ENCODE measurements at regions not wholly inside any gene's neighbourhood (a gene's known extent, or its start where the extent isn't known, plus 50 kb on each side); places are given as distances from the start of the nearest gene placed in this dataset.
A peak's percentile ranks its signal among the peaks of the same experiment; 100 is the strongest.

GRCh38 chr6:153489479-153489878 is 358.4 kb upstream of the RGS17 start:
- no peak overlapping the region for H3K18ac ChIP-seq (ENCODE audit: low read length)
- H3K4me3 ChIP-seq (ENCODE audit: low read length), result no peak overlapping the region
- whole genome bisulfite sequencing (ENCODE audit: extremely low coverage, insufficient coverage, low lambda C conversion rate), result no CpG with 5 or more reads among the region's 4 CpGs
- DNase-seq, result peak; percentile 11
- no peak overlapping the region for H3K23ac ChIP-seq (ENCODE audit: low read length)
- H3K79me1 ChIP-seq (ENCODE audit: low read length), result no peaks in the 10 kb centered on the region
- H2AK5ac ChIP-seq (ENCODE audit: low read length), result no peak overlapping the region
- no peak overlapping the region for H2BK5ac ChIP-seq (ENCODE audit: low read length)
- H3K27ac ChIP-seq (ENCODE audit: low read depth, low read length), result no peak overlapping the region
- no peaks in the 10 kb centered on the region for H3K27me3 ChIP-seq (ENCODE audit: insufficient read depth, low read length, poor library complexity)
- H3K4ac ChIP-seq (ENCODE audit: low read depth, low read length), result no peak overlapping the region
- no peak overlapping the region for H3K9ac ChIP-seq (ENCODE audit: low read length)
- H3K36me3 ChIP-seq (ENCODE audit: control insufficient read depth, insufficient read depth, low read length), result no peaks in the 10 kb centered on the region
- no peaks in the 10 kb centered on the region for H3K79me2 ChIP-seq (ENCODE audit: control insufficient read depth, insufficient read depth, low read length)
- H2BK120ac ChIP-seq (ENCODE audit: low read depth, low read length), result no peak overlapping the region
- no peak overlapping the region for H4K5ac ChIP-seq (ENCODE audit: low read length)
- H3K4me1 ChIP-seq (ENCODE audit: control insufficient read depth, low read depth, low read length), result no peaks in the 10 kb centered on the region
- H3K56ac ChIP-seq (ENCODE audit: low read length), result no peak overlapping the region
- no peak overlapping the region for H2BK15ac ChIP-seq (replicated peaks; ENCODE audit: low read depth)
- H4K8ac ChIP-seq (ENCODE audit: low read depth, low read length), result no peak overlapping the region
- H3K4me2 ChIP-seq (ENCODE audit: low read length), result no peak overlapping the region

GRCh38 chr6:153488267-153488666 is 357.2 kb upstream of the RGS17 start:
- H3K79me1 ChIP-seq (ENCODE audit: low read length), result no peaks in the 10 kb centered on the region
- no peak for DNase-seq

DNA sequence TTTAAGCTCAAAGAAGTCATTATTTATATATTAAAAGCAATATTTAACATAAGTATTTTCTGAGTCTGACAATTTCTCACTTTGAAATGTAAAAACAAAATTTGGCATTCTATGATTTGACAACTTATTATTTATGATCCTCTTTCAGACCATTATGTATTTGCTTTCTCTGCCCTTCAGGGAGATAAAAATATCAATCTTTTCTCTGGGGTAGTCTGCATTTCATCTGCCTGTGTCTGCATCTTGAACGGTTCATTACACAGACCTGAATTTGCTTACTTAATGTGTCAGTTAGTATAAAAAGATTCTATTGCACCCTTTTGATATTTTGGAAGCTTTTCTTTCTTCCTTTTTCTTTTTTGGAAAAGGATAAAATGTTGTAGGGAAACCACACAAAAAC is 354.0 kb upstream of the RGS17 start:
- Histone ChIP-seq H3K56ac (ENCODE audit: low read length) (no peak overlapping the region), H3K4me1 (ENCODE audit: control insufficient read depth, low read depth, low read length) (no peaks in the 10 kb centered on the region), H4K5ac (ENCODE audit: low read length) (no peak overlapping the region), H3K27me3 (ENCODE audit: insufficient read depth, low read length, poor library complexity) (peaks cover 2% of the 10 kb centered on the region), H3K27ac (ENCODE audit: low read depth, low read length) (no peak overlapping the region), H3K4me3 (ENCODE audit: low read length) (no peak overlapping the region), H2BK5ac (ENCODE audit: low read length) (no peak overlapping the region), H3K79me1 (ENCODE audit: low read length) (no peaks in the 10 kb centered on the region), H4K8ac (ENCODE audit: low read depth, low read length) (no peak overlapping the region), H2BK15ac (replicated peaks; ENCODE audit: low read depth) (no peak overlapping the region), H3K18ac (ENCODE audit: low read length) (no peak overlapping the region), H3K4ac (ENCODE audit: low read depth, low read length) (no peak overlapping the region), H3K36me3 (ENCODE audit: control insufficient read depth, insufficient read depth, low read length) (no peaks in the 10 kb centered on the region), H3K9ac (ENCODE audit: low read length) (no peak overlapping the region), H3K79me2 (ENCODE audit: control insufficient read depth, insufficient read depth, low read length) (no peaks in the 10 kb centered on the region), H2BK120ac (ENCODE audit: low read depth, low read length) (no peak overlapping the region), H2AK5ac (ENCODE audit: low read length) (no peak overlapping the region), H3K4me2 (ENCODE audit: low read length) (no peak overlapping the region), H3K23ac (ENCODE audit: low read length) (no peak overlapping the region)
- no peak for DNase-seq
- no CpG with 5 or more reads among the region's 1 CpG for WGBS (ENCODE audit: extremely low coverage, insufficient coverage, low lambda C conversion rate)

More at GRCh38 chr6:153488267-153488666, 357.2 kb upstream of the RGS17 start:
- Histone ChIP-seq H2BK120ac (ENCODE audit: low read depth, low read length) (no peak overlapping the region), H3K4me1 (ENCODE audit: control insufficient read depth, low read depth, low read length) (no peaks in the 10 kb centered on the region), H3K27me3 (ENCODE audit: insufficient read depth, low read length, poor library complexity) (no peaks in the 10 kb centered on the region), H3K27ac (ENCODE audit: low read depth, low read length) (no peak overlapping the region), H3K4me3 (ENCODE audit: low read length) (no peak overlapping the region), H3K9ac (ENCODE audit: low read length) (no peak overlapping the region), H2AK5ac (ENCODE audit: low read length) (no peak overlapping the region), H3K23ac (ENCODE audit: low read length) (no peak overlapping the region), H3K18ac (ENCODE audit: low read length) (no peak overlapping the region), H4K8ac (ENCODE audit: low read depth, low read length) (no peak overlapping the region), H3K4me2 (ENCODE audit: low read length) (no peak overlapping the region), H2BK15ac (replicated peaks; ENCODE audit: low read depth) (no peak overlapping the region), H3K4ac (ENCODE audit: low read depth, low read length) (no peak overlapping the region), H3K56ac (ENCODE audit: low read length) (no peak overlapping the region), H4K5ac (ENCODE audit: low read length) (no peak overlapping the region), H2BK5ac (ENCODE audit: low read length) (no peak overlapping the region), H3K79me2 (ENCODE audit: control insufficient read depth, insufficient read depth, low read length) (no peaks in the 10 kb centered on the region), H3K36me3 (ENCODE audit: control insufficient read depth, insufficient read depth, low read length) (no peaks in the 10 kb centered on the region)
- WGBS (ENCODE audit: extremely low coverage, insufficient coverage, low lambda C conversion rate), result no CpG with 5 or more reads among the region's 1 CpG

GRCh38 chr6:153484056-153484455 is 353.0 kb upstream of the RGS17 start:
- Histone ChIP-seq H3K4ac (ENCODE audit: low read depth, low read length) (no peak overlapping the region), H3K27ac (ENCODE audit: low read depth, low read length) (no peak overlapping the region), H2BK120ac (ENCODE audit: low read depth, low read length) (no peak overlapping the region), H3K4me3 (ENCODE audit: low read length) (no peak overlapping the region), H2BK15ac (replicated peaks; ENCODE audit: low read depth) (no peak overlapping the region), H3K4me2 (ENCODE audit: low read length) (no peak overlapping the region), H3K79me1 (ENCODE audit: low read length) (no peaks in the 10 kb centered on the region), H2AK5ac (ENCODE audit: low read length) (no peak overlapping the region), H3K4me1 (ENCODE audit: control insufficient read depth, low read depth, low read length) (no peaks in the 10 kb centered on the region), H2BK5ac (ENCODE audit: low read length) (no peak overlapping the region), H4K5ac (ENCODE audit: low read length) (no peak overlapping the region), H3K23ac (ENCODE audit: low read length) (no peak overlapping the region), H3K18ac (ENCODE audit: low read length) (no peak overlapping the region), H3K56ac (ENCODE audit: low read length) (no peak overlapping the region), H3K79me2 (ENCODE audit: control insufficient read depth, insufficient read depth, low read length) (no peaks in the 10 kb centered on the region), H4K8ac (ENCODE audit: low read depth, low read length) (no peak overlapping the region), H3K27me3 (ENCODE audit: insufficient read depth, low read length, poor library complexity) (peaks cover 2% of the 10 kb centered on the region), H3K36me3 (ENCODE audit: control insufficient read depth, insufficient read depth, low read length) (no peaks in the 10 kb centered on the region), H3K9ac (ENCODE audit: low read length) (no peak overlapping the region)
- WGBS (ENCODE audit: extremely low coverage, insufficient coverage, low lambda C conversion rate), result no CpG with 5 or more reads among the region's 1 CpG
- DNase-seq, result no peak

DNA sequence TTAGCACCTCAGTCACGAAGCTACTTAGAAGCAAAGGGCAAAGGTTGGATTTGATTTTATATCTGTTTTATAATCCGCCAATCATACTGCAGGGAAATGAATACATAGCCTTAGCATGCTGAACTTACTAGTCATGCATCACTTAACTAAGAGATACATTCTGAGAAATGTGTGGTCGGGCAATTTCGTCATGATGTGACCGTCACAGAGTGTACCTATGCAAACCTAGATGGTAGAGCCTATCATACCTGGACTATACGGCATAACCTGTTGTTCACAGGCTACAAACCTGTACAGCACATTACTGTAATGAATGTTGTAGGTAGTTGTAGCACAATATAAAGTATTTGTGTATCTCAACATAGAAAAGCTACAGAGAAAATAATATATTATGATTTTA is 345.2 kb upstream of the RGS17 start:
- no peak overlapping the region for H2BK120ac ChIP-seq (ENCODE audit: low read depth, low read length)
- no peak overlapping the region for H4K5ac ChIP-seq (ENCODE audit: low read length)
- H3K27ac ChIP-seq (ENCODE audit: low read depth, low read length), result no peak overlapping the region
- H4K8ac ChIP-seq (ENCODE audit: low read depth, low read length), result no peak overlapping the region
- no peaks in the 10 kb centered on the region for H3K4me1 ChIP-seq (ENCODE audit: control insufficient read depth, low read depth, low read length)
- WGBS (ENCODE audit: extremely low coverage, insufficient coverage, low lambda C conversion rate), result no CpG with 5 or more reads among the region's 6 CpGs
- no peak overlapping the region for H3K23ac ChIP-seq (ENCODE audit: low read length)
- H3K4me2 ChIP-seq (ENCODE audit: low read length), result no peak overlapping the region
- no peaks in the 10 kb centered on the region for H3K79me2 ChIP-seq (ENCODE audit: control insufficient read depth, insufficient read depth, low read length)
- H3K9ac ChIP-seq (ENCODE audit: low read length), result no peak overlapping the region
- H2AK5ac ChIP-seq (ENCODE audit: low read length), result no peak overlapping the region
- H3K27me3 ChIP-seq (ENCODE audit: insufficient read depth, low read length, poor library complexity), result no peaks in the 10 kb centered on the region
- DNase-seq, result no peak
- no peak overlapping the region for H3K4me3 ChIP-seq (ENCODE audit: low read length)
- H3K36me3 ChIP-seq (ENCODE audit: control insufficient read depth, insufficient read depth, low read length), result no peaks in the 10 kb centered on the region
- no peak overlapping the region for H3K56ac ChIP-seq (ENCODE audit: low read length)
- no peak overlapping the region for H2BK15ac ChIP-seq (replicated peaks; ENCODE audit: low read depth)
- no peak overlapping the region for H2BK5ac ChIP-seq (ENCODE audit: low read length)
- H3K4ac ChIP-seq (ENCODE audit: low read depth, low read length), result no peak overlapping the region
- no peak overlapping the region for H3K18ac ChIP-seq (ENCODE audit: low read length)
- H3K79me1 ChIP-seq (ENCODE audit: low read length), result no peaks in the 10 kb centered on the region

DNA sequence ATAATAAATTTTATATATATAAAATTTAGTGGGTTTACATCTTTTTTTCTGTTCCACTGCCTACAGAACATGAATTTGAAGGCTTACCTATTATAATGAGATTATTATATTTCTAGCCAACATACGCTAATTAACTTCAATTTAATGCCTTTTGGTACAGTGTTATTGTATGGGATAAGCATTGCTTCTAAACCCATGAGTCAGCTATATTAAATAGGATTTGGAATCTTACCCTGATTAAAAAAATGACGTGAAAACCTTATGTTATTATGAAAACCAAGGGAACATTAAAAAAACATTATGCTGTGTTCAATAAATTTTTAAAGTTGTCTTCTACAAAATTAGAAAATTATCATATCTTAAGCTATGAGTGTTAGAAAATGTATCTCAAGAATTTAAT is 334.0 kb upstream of the RGS17 start:
- Histone ChIP-seq H4K5ac (ENCODE audit: low read length) (no peak overlapping the region), H2BK15ac (replicated peaks; ENCODE audit: low read depth) (no peak overlapping the region), H3K27me3 (ENCODE audit: insufficient read depth, low read length, poor library complexity) (no peaks in the 10 kb centered on the region), H3K56ac (ENCODE audit: low read length) (no peak overlapping the region), H3K18ac (ENCODE audit: low read length) (no peak overlapping the region), H2BK5ac (ENCODE audit: low read length) (no peak overlapping the region), H3K4ac (ENCODE audit: low read depth, low read length) (no peak overlapping the region), H4K8ac (ENCODE audit: low read depth, low read length) (no peak overlapping the region), H3K9ac (ENCODE audit: low read length) (no peak overlapping the region), H3K36me3 (ENCODE audit: control insufficient read depth, insufficient read depth, low read length) (no peaks in the 10 kb centered on the region), H3K23ac (ENCODE audit: low read length) (no peak overlapping the region), H3K79me2 (ENCODE audit: control insufficient read depth, insufficient read depth, low read length) (no peaks in the 10 kb centered on the region), H2AK5ac (ENCODE audit: low read length) (no peak overlapping the region), H3K4me3 (ENCODE audit: low read length) (no peak overlapping the region), H3K27ac (ENCODE audit: low read depth, low read length) (no peak overlapping the region), H3K4me2 (ENCODE audit: low read length) (no peak overlapping the region), H3K4me1 (ENCODE audit: control insufficient read depth, low read depth, low read length) (no peaks in the 10 kb centered on the region), H3K79me1 (ENCODE audit: low read length) (no peaks in the 10 kb centered on the region), H2BK120ac (ENCODE audit: low read depth, low read length) (no peak overlapping the region)
- no CpG with 5 or more reads among the region's 2 CpGs for WGBS (ENCODE audit: extremely low coverage, insufficient coverage, low lambda C conversion rate)
- no peak for DNase-seq

Measured in mesendoderm (in vitro differentiated cells).